NOMO-1 (cell line): ENCODE measurements at regions not wholly inside any gene's neighbourhood (a gene's known extent, or its start where the extent isn't known, plus 50 kb on each side); places are given as distances from the start of the nearest gene placed in this dataset.
"Not testable (repeated sequence)": the region's sequence is repeated elsewhere in the genome, so short reads cannot be mapped to it uniquely, and the experiment has no call there.

Experiments
- DNase-seq, 2 experiments: peaks; one replicate each; lab custom pipeline; 2025; ENCODE audit not compliant: unreplicated experiment in 2 of 2; lab: John Stamatoyannopoulos, UW

DNA sequence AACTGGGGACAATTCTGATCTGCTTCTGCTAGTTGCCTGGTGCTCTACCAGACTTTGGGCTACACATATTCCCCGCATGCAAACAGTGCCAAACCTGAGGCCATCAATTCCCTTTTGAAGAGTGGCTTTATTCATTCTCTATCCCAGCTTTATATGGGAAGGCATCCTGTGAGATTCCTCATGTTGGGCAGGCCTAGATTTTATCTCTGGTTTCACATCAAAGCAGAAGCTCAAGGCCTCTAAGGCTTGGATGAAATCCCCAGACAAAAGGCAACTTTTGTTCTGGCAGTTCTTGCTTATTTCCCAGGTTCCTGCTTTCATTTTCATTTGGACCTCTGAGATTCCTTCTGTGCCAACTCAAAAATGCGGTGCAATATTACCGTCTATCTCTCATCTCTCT is 648.8 kb downstream of the QKI start:
- no peak for DNase-seq

DNA sequence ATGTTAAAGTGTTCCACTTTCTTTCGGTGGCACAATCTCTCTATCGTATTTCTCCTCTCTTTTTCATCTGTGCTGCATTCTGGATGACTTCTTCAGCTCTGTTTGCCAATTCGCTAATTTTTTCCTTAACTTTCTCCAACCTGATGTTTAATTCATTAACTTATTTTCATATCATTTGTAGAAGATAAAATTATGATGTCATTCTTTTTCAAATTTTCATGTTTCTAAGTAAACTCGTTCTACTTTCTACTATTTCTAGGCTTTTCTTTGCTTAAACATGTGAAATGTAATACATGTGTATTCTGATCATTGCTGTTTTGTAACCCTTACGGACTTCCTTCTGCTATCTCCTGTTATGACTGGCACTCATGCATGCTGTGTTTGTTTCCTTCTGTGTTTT is 648.4 kb downstream of the QKI start:
- no peak for DNase-seq

DNA sequence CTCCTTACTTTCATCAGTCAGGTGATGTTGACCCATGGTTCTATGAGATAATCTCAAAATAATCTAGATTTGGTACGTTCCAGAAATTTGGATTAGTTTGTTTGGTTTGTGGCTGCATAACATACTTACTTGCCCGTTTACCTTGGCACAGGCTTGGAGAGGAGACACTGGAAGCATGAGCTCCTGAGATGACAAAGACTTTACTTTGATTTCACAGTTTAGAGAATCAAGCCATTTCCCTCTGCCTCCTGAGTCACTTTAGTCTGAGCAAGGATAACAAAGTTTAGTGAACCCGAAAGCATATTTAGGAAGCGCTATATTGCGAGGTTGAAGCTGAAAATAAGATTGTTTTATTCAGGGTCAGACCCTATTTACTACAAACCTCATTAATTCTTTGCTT is 643.4 kb downstream of the QKI start:
- DNase-seq: no peak

DNA sequence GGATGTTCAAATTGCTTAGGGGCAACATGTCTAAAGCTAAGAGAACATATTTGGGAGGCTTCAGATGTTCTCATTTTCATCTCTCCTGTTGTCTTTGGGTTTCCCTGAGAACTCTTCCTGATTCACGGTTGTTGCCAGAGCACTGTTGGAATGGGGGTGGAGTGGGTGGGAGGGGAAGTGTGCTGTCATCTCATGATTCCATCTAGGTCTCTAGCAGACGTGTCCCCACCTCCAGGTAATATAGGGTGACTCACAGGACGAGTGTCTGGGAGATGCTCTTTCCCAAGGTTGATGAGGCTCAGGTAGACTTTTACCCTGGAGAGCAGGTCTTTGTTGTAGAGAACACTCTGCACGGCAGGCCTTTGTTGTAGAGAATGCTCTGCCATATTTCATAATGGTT is 636.9 kb downstream of the QKI start:
- no peak for DNase-seq

DNA sequence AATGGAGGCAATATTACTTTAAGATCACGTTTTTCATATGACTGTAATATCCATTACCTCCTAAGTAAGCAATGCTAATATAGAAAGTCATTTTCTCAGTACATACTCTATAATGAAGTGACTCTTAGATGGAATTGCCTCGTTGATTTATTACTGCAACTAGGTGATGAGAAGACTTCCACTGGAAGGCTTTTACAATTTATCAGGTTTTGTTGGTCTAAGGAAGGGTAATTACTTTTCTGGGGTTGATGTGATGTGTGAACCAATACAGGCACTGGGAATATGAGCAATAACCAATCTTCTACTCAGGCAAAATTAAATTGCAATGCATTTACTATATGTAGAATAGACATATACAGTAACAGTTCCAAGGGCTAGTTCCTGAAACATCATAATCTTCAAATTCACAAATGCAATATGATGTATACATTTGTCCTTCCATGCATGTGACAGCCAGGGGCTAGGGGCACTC is 635.0 kb downstream of the QKI start:
- no peak for DNase-seq

DNA sequence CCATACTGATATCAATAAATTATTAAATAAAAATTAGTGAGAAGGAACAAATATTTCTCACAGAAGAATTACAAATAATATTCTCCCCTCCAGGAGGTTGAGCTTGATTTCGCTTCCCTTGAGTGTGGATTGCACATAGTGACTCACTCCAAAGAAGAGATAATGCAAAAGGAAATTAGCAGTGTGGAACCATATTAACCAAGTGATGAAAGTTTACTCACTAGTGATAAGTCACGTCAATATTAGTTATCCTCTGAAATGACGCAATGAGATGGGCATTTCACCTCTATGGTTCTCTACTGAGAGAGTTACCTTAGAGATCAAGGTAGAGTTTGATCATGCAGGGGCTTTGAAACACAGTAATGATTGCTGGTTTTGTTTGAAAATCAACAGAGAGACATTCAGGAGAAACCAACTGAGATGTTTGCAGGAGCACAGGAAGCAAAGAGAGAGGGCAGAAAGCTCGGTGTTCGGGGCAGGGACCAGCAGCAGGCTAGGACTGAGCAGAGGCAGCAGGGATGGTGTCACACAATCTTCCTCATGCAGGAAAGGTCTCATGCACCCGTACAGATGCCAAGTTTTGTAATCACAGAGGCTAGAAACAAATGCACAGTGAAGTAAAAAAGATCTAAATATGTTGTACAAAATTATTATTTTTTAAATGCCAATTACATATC is 634.5 kb downstream of the QKI start:
- DNase-seq: no peak

- DNase-seq: no peak
These were observed 630.6 kb downstream of the QKI start for GRCh38 chr6:164045082-164045481.

DNA sequence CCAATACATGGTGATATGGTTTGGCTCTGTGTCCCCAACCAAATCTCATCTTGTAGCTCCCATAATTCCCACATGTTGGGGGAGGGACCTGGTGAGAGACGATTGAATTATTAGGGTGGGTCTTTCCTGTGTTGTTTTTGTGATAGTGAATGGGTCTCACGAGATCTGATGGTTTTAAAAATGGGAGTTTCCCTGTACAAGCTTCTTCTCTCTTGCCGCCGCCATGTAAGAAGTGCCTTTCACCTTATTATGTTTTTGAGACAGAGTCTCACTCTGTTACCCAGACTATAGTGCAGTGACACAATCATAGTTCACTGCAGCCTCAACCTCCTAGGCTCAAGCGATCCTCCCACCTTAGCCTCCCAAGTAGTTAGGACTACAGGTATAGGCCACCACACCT is 629.1 kb downstream of the QKI start:
- not testable (repeated sequence) for DNase-seq

GRCh38 chr6:164042212-164042611 is 627.7 kb downstream of the QKI start:
- DNase-seq: no peak

- DNase-seq: no peak
These were observed 626.5 kb downstream of the QKI start for GRCh38 chr6:164040994-164041393.

DNA sequence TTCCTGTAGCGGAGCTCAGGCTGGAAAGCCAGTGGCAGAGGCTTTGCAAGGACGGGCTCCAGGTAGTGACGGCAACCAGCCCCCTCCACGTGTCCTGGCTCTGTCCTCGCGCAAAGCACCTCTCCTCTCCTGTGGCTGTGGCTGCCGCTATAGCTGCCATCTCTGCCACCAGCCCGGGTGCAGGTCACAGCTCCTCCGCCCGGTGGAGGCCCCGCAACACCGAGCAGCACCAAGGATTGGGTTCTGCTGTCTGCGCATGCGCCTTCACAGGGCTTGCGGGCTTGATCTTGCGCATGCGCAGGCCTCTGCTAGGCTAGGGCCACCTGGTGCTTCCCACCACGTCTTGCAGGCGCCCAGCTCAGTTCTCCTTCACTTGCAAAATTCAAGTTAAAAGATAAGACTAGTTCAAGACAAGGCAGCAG is 625.4 kb downstream of the QKI start:
- DNase-seq: no peak

- DNase-seq: no peak
These were observed 622.8 kb downstream of the QKI start for GRCh38 chr6:164037171-164037870.

GRCh38 chr6:164035900-164036485 is 621.5 kb downstream of the QKI start:
- DNase-seq: no peak

DNA sequence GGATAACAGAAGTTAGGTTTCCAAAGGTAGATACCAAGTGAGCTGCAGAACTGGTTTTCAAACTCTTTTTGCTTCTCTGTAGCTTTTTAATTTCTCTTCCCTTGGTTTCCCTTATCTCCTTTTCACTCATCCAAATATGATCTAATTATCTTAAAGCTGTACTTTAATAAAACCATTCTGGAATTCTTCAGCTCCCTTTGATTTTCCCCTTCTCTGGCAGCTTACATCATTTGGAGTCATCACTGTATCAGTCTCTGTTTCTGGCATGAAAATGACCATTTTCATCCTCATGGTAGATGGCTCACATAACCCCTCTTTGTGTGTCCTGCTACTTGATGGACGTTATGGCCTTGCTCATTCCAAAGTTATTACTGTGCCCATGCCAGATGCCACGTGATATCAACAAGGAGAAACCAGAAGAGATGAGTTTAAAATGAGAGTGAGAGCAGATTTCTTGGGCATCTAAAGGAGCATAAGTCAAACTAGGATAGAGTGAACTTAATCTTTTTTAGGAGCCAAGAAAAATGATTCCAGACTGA is 620.2 kb downstream of the QKI start:
- no peak for DNase-seq

DNA sequence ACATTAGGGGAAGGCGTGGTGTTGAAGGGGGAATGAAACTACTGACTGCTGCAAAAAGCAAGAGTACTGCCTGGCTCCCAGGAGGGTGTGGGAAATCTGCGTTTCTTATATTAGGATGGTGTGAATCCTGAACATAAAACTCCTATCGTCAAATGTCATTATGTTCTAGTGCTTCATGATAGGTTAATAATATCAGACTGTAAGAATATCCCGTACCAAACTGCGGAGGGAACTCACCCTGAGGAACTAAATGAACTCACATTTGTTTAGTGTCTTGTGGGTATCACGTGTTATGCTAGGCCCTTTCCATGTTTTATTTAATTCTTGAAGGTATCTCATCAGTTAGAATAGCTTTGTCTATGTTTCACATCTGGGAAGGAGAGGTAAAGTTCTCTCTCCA is 610.7 kb downstream of the QKI start:
- DNase-seq: no peak

DNA sequence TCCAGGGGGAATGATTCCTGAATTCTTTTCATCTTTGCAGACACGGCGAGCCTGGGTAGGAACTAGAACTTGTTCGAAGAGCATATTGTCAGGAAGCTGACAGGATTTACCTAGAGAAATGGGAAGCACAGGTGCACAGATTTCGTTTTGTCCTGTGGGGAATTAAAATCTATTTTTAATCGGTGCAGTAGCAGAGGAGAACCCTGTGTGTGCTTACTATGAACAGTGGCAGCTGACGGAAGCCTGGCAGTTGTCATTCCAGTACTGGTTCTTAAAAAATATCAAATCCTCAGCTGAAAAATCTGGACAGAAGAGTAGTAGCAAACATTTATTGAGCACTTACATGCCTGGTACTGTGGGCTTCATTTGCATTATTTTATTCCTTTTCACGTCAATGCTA is 609.0 kb downstream of the QKI start:
- no peak for DNase-seq

DNA sequence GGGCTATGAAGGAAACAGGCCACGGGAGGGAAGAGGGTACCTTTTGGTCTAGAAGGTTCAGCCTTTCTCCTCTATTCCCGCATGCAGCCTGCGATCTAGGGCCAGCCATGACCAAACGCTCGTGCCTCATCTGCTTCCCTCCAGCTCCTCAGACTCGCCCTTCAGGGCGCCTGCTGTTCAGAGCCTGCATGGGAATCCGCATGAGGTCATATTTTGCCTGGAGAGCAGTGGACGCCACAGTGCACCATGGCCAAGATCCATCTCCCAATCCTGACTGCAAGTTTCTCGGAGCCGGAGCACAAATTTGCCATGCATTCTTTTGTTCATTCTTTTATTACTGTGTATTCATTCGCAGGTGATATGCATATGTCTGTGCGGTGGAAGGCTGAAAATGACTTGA is 608.1 kb downstream of the QKI start:
- no peak for DNase-seq

DNA sequence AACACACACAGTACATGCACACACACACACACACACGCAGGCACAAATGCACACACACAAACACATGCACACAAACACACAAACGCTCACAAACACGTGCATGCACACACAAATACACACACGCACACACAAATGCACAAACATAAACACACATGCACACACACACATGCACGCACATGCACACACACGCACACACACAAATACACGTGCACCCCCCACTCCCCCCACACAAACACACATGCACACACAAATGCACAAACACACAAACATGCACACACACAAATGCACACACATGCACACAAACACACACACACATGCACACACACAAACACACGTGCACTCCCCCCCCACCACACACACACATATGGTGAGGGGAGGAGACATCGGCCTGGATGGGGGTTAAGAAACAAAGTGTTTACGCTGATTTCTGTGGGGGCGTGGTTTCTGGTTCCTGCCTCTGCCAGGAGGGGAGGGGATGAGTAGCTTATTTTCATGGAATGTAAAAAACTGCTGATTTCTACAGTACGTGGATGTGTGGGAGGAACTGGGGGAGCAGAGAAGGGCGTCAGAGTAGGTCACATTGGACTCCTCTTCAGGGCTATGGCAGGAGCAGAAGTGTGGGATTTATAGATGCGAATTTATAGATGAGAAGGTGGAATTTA is 607.2 kb downstream of the QKI start:
- DNase-seq: no peak

DNA sequence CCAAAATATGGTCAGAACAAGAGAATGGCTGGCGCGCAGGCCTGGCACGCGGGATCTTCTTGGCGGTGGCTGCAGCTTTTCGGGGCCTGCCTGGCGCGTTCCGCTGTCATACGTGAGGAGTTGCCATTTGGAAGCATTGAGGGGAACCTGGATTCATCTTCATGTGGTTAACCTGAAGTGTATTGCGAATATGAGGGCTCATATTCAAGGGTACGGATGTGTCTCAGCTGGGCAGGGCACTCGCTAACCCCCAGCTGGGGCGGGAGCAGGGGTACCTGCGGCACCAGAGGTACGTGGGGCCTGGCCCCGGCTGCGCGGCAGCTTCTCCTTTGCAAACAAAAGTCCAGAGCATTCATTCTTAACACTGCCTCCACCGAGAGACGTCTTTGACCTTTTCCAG is 605.6 kb downstream of the QKI start:
- no peak for DNase-seq

GRCh38 chr6:164018133-164018532 is 603.6 kb downstream of the QKI start:
- no peak for DNase-seq

DNA sequence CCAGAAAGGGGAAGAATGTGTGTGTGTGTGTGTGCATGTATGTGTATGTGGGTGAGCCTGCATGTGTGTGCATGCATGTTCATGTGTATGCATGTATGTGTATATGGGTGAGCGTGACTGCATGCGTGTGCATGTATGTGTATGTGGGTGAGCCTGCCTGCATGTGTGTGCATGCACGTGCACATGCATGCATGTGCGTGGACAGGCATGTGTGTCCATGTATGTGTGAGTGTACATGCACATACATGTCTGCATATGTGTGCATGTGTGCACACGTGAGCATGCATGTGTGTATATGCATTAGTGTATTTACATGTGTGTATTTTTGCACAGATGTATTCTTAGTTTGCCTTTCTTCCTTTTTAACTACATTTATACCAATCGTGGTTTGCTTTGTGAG is 601.5 kb downstream of the QKI start:
- DNase-seq: no peak
